GM21723 (cell line): ENCODE measurements at regions not wholly inside any gene's neighbourhood (a gene's known extent, or its start where the extent isn't known, plus 50 kb on each side); places are given as distances from the start of the nearest gene placed in this dataset.
"Not testable (repeated sequence)": the region's sequence is repeated elsewhere in the genome, so short reads cannot be mapped to it uniquely, and the experiment has no call there.

Experiments
- ATAC-seq: cut with Tn5 transposase; IDR thresholded peaks from one replicate; pipeline ENCODE4 v1.9.1; 2021; ENCODE audit warnings: mild to moderate bottlenecking, moderate library complexity; ENCODE audit not compliant: unreplicated experiment

DNA sequence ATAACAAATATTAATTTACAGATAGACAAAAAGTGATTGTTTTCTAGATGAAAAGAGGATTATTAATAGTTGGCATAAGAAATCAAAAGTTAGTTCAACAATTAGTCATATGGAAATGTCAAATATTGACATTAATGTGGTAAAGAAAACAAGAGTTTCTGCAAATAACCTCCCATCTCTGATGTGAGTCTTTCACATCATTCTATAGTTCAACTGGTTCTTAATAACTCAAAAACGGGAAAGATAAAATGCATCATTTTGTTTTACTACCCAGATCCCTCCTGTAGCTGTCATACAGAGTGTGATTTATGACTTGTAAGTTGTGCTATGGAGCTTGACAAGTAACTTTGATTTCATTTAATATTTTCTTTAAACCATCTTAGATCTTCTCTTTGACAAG, 594.8 kb downstream of the ZWINT start:
- ATAC-seq: no peak

DNA sequence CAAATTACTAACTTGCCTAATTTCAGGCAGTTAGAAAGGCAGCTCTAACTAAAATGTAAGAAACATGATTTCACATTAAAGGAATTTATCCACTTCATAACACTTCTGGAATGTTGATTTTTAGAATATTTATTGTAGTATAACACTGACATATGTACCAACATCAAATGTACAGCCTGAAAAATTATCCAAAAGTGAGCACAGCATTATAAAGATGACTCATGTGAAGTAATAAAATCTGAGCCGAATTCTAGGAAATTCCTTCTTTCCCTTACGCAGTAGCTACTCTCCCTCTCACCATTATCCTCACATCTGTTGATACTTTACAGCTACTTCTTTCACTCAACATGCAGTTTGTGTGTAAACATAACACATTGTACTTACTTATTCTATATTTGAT, 610.6 kb downstream of the ZWINT start:
- ATAC-seq: no peak

DNA sequence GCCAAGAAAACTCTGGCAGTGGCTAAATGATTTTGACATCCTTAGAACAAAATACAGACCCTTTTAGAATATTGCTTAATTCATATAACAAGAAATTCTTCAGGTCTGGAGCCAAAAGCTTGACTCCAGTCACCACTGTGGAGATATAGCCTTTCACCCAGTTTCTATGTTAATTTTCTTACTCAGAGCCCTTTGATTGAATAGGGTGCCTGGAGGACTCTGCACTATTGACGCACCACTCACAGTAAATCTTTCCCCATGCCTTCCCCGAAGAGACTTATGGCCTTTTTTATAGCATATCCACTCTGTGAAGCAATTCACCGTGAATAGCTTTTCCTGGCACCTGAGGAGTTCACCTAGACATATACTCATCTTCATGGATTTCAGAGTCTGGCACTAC, 613.8 kb downstream of the ZWINT start:
- ATAC-seq: no peak

DNA sequence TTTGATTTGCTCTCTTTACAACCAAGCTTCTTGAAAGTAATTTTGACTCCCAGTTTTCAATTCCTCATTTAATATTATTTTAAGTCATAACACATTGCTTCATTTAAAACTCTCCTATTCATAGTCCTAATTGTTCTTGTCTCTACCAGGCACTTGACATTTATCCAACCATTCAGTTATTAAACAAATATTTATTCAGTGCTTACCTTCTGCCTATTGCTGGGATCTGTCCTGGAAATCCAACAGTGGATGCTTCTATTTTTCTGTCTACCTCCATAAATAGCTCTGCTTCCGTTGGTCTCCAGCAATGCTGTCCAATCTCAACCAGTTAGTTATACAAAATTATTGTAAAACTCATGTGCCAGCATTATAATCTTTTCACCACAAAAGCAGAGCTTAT, 615.1 kb downstream of the ZWINT start:
- ATAC-seq: no peak

DNA sequence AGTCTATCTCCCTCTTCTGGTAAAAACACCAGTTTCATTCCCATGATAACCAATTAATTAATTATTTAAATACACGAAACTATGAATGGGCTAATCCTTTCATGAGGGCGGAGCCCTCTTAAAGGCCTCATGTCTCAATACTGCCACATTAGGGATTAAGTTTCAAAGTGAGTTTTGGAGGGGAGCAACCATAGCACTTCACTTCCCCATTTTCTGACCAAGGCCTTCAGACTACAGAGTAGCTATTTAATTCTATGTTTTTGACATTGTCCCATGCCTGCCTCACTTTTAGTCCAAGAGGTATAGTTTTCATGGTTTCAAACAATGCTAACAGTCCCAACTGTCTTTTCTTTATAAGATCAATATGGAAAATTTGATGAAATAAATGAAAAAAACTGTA, 618.6 kb downstream of the ZWINT start:
- no peak for ATAC-seq

DNA sequence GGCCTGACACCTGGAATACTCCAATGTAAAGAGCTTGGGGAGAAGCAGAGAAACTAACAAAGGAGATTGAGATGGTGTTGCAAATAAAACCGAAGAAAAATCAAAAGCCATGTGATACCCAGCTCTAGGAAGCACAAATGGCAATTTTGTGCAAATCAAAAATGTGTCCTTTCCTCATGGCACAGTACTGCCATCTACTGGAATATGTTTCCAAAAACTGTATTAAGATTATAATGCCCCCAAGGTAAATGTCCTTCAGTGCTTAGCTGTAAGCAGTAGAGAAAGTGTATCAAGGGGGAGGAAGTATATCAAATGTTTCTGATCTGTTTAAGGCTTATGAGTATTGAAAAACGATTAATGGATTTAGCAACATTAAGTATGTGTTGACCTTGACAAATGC, 620.3 kb downstream of the ZWINT start:
- ATAC-seq: peak; percentile 80

DNA sequence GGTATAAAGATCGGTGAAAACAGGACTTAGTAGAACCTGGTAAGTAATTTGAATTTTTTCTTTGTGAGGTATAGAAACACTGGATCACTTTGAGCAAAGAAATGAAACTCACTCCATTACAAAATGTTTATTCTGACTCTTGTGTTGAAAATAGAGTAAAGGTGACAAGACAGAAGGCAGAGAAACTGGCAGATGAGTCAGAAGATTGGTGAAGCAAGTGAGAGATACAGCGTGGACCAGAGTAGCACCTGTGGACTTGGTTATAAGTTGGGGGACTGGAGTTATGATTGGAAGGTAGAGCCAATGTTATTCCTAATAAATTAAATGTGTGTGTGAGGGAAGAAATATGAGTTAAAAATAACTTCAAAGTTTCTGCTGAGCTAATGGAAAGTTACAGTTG, 620.9 kb downstream of the ZWINT start:
- ATAC-seq: no peak

DNA sequence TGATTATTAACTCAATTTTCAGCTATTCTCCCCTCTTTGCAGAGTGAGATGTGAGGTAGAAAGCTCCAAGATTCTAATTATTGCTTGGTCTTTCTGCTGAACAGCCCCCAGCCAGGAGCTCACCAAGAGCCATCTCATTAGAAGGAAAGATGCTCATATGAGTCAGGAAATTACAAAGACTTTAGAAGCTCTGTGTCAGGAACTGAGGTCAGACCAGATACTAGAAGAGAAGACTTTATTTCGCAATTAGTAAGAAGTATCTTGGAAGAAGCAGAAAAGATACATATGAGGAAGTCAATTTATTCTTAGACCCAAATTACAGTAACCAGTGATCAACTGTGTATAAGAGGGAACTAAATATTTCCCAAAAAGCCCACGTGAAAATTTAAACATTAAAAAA, 626.9 kb downstream of the ZWINT start:
- no peak for ATAC-seq

DNA sequence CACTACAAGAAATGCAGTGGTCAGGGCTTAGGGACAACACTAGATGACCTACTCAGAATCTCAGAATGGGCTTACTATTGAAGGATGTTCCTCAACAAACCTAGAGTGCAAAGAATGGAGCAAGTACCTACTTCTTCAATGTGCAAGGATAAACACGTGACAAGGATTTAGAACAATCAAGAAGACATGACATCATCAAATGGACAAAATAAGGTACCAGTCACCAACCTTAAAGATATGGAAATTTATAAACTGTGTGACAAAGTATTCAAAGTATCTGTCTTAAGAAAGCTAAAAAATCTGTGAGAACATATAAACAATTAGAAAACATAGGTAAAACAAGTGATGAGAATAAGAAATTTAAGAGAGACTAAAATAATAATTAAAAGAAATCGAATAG, 656.1 kb downstream of the ZWINT start:
- no peak for ATAC-seq

DNA sequence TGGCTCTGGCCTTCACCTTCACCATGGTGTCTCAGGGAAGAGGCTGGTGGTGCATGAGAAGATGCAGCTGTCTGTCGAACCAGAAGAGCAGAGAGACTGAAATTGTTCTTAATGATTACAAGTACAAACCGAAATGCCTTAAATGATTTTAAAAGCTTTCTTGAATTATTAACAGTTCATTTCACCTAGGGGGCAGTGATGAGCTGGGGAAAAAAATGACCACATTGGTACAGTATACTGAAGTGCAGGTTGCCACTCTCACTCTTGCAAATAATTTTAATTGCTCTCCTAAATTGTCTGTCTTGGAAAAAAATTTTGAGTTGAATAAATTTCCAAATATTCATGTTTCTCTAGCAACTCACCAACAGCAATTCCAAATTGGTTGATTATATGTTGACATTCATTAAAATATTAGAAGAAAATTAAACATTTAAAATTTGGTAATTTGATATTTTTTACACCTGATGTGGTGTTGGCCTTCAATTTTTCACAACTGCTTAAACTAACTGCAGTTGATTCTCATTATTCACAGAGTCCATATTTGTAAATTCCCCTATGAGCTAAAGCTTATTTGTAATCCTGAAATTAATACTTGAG, 692.6 kb downstream of the ZWINT start:
- peak; percentile 48 for ATAC-seq

DNA sequence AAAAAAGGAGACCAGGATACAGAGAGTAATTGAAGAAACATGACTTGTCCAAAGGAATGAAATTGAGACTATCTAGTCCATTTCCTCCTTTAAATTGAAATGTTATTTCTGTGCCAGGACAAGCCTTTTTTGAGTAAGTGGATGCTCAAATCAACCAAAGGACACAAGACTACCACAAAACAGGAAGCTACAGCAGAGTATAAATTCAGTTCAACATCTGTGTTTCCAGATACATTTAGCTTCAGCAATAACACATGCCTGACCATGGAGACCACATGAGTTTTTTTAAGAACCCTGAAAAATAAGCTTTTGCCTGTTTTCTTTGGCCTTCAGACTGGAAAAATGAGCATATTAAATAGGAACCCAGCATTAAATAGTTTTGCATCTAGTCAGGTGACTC, 707.5 kb downstream of the ZWINT start:
- ATAC-seq: no peak

DNA sequence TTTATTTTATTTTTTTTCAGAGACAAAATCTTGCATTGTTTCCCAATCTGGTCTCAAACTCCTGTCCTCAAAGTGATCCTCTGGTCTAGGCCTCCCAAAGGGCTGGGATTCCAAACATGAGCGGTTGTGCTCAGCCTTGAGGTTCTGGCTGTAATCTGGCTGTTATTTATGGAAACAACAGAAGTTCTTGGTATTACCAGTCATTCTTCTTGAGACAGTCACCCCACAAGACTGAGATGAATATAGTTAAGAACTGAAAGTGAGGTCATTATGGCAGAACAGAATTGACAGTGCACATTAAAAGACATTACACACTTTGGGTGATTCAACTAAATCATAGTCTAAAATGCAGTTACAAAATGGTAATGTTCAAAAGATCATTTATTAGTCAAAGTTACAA, 719.5 kb downstream of the ZWINT start:
- ATAC-seq: no peak

DNA sequence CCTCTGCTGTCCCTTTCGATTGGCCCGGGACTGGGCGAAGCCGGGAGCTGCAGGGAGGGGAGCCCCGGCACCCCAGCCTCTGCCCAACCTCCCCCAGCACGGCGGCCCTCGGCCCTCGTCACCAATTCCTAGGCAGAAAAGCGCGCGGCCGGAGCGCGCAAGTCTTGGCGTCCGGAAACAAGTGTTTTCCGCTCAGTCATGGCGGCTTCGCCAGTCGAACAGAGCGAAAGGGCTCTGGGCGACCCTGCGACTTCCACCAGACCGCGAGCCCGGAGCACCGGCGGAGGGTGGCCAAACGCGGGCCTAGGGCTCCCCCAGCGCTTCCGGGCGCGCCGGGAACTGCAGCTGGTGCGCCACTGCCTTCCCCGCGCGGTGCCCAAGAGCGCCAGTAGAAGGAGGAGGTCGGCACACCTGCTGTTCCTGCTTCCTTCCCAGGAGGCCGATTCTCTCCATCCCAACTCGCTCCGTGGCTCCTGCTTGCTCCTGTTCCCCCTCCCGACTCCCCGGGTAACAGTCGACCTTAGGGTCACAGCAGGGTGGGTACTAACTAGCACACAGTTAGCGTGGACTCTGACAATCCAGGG, 729.9 kb downstream of the ZWINT start:
- ATAC-seq: peak; percentile 87

DNA sequence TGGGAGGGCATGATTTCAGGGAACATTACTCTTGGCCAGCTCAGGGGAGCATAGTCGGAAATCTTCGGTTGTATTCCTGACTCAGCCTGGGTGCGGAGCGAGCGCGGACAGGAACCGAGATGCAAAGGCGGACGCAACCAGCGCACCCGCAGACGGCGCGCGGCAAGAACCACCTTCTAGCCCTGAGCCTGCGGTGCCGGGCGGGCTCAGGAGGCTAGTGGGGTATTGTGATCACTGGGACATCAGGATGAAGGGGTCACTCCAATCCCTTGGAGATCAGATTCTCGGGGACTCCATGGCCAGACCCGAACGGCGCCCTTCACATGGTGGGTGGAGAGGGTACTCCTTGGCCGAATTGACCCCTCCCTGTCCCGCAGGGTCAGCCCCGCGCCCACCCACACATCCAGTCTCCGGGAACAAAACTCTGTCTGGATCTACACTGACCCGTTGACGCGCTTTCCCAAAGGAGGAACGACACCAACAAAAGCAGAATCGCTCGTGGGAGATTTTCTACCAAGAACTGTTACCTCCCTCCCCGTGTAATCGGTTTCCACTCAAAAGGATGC, 730.5 kb downstream of the ZWINT start:
- no peak for ATAC-seq

DNA sequence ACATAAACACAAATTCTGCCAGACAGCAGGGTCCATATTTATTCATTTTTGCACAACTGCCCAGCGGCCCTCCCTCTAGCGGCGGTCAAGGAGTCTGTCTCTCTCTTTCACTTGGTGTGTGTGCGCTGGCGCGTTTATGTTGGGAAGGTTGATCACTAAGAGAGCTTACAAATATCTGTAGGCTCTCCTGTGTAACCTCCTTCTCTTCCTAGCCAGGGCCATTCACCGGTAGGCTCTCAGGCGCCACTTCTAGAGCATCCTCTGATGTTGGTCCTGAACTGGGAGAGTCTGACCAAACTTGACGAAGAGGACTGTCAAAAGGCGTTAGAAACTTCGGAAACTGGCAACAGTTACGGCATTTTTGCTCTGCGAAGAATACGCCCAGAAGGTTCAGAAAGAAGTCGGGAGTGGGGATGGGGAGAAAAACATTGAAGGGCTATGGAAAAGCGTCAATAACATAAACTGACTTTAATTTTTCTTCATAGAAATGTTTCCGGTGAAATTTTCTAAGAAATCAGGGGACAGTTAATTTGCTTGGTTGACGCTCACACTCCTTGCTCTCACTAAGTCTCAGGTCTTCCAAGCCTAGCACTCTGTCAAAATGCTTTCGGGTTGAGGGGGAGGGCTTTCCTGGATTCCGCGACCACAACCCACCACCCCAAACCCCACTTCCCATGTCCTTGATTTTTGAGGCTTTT, 731.1 kb downstream of the ZWINT start:
- no peak for ATAC-seq

DNA sequence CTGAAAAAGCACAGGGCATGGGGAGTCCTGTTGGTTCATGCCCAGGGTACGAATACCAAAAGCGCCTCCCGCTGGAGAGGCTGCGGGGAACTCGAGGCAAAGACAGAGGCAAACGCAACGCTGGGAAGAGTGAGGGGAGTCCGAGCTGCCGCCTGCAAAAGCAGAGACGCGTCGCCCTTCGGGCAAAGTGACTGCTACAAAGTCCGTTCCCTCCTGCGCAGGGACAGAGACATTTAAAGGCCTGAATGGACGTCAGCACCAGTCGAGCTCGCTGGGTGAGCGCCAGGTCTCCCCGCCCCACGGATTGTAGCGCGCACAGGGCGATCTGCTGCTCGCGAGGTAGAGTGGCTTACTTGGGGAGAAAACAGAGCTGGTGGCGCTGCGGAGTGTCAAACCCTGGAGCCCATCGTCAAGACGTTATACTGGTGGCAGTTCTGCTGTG, 732.8 kb downstream of the ZWINT start:
- ATAC-seq: no peak

DNA sequence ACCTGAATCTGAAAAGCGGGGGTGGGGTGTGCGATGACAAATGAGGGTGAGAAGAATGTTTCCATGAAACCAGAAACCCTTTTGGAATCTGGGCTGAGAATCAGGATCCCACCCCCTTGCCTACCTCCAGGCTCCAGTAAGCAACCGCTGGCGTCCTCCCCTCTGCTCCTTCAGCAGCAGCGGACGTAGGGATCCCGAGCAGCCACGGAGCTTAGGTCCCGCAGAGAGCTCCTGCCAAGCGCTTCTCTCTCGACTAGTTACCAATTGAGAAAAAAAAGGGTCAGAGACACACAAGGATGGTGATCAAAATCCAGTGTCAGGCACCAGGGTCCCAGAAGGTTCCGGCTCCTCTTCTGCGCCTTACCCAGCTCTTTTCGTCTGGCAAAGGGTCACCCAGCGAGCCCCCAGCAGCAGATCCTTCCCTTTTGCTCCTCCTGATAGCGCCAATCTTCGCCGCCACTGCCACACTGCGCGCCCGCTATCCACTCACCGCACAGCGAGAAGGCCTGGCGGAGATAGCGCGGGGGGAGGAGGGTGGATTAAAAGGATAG, 733.5 kb downstream of the ZWINT start:
- no peak for ATAC-seq

DNA sequence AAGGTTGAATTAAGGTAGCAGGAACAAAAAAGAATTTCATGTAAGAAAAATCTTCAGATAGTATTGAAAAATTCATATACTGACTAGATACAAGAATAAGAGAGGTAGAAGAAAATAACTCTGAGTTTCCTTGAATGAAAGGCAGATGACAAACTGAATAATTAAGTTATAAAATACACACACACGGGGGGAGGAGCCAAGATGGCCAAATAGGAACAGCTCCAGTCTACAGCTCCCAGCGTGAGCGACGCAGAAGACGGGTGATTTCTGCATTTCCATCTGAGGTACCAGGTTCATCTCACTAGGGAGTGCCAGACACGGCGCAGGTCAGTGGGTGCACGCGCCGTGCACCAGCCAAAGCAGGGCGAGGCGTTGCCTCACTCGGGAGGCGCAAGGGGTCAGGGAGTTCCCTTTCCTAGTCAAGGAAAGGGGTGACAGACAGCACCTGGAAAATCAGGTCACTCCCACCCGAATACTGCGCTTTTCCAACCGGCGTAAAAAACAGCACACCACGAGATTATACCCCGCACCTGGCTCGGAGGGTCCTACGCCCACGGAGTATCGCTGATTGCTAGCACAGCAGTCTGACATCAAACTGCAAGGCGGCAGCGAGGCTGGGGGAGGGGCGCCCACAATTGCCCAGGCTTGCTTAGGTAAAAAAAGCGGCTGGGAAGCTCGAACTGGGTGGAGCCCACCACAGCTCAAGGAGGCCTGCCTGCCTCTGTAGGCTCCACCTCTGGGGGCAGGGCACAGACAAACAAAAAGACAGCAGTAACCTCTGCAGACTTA, 759.2 kb downstream of the ZWINT start:
- not testable (repeated sequence) for ATAC-seq

DNA sequence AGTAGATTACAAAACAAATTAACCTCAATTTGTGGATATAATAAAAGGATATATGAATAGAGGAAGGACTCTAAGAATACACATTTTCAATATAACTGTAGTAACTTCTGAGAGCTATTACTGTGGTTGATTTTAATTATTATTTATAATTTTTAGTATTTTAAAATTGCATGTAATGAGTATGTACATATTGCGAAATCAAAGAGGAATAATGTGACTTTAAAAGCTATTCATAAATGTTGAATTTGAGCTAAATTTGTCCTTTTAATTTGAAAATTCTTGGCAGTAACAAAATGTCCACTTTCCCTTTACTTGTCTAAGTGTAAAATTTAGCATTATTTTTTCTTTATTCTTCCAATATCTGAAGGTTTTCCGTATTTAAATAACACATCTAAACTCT, 750.6 kb upstream of the PCDH15 start:
- no peak for ATAC-seq

DNA sequence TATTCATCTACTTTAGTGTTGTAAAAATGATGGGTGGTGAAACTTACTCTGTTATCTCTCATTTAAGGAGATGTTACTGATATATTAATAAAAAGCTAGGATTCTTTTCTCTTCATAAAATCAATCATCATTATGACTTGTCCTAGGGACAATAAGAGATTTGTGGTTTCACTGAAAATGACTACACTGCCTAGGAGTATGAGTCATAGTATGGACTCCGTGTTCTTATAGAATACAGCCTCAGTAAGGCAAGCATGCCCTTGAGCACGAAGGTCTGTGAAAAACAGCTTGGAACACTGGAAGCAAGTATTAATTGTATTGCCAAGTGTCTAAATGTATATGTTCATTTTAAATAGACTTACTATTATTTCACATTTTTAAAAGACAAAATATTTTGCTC, 749.2 kb upstream of the PCDH15 start:
- ATAC-seq: no peak

DNA sequence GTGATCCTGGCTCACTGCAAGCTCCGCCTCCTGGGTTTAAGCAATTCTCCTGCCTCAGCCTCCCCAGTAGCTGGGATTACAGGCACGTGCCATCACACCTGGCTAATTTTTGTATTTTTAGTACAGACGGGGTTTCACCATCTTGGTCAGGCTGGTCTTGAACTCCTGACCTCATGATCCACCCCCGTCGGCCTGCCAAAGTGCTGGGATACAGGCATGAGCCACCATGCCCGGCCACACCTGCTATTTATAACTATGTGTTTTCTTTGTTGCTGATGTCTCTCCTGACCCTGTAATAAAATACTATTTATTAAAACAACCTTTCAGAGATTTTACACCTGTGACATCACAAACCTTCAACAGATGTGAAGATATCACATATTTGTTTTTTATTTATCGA, 736.5 kb upstream of the PCDH15 start:
- not testable (repeated sequence) for ATAC-seq
